Calu3 (cell line): ENCODE measurements at regions not wholly inside any gene's neighbourhood (a gene's known extent, or its start where the extent isn't known, plus 50 kb on each side); places are given as distances from the start of the nearest gene placed in this dataset.

ENCODE experiments used
- BruUV-seq: library from RNA; stranded (reverse); fragments of 400-500 nt; replicated peaks from 2 replicates; lab custom pipeline; 2021; lab: Mats Ljungman, UMichigan
- CTCF ChIA-PET: fragments of 300-600 bp; sonication (Branson Sonifier 250); formaldehyde crosslinking; loops from one replicate; lab custom pipeline; 2022; ENCODE audit warnings: antibody characterized with exemption; lab: Charles Lee
- DNase-seq: peaks from one replicate; pipeline ENCODE4 v3.0.0; 2022
- H3K27ac Mint-ChIP-seq: one replicate; pipeline ENCODE4 v1.8.0; 2022; ENCODE audit warnings: mixed read lengths; ENCODE audit not compliant: unreplicated experiment
- H3K27me3 Mint-ChIP-seq: one replicate; pipeline ENCODE4 v1.8.0; 2022; ENCODE audit warnings: mixed read lengths; ENCODE audit not compliant: unreplicated experiment
- H3K36me3 Mint-ChIP-seq: one replicate; pipeline ENCODE4 v1.8.0; 2022; ENCODE audit warnings: mild to moderate bottlenecking, moderate library complexity, mixed read lengths; ENCODE audit not compliant: insufficient read depth, unreplicated experiment
- H3K4me1 Mint-ChIP-seq: one replicate; pipeline ENCODE4 v1.8.0; 2022; ENCODE audit warnings: mild to moderate bottlenecking, low read depth, mixed read lengths; ENCODE audit not compliant: unreplicated experiment
- H3K4me3 Mint-ChIP-seq: one replicate; pipeline ENCODE4 v1.8.0; 2022; ENCODE audit warnings: mild to moderate bottlenecking, low read depth, moderate library complexity, mixed read lengths; ENCODE audit not compliant: unreplicated experiment
- H3K9me3 Mint-ChIP-seq: one replicate; pipeline ENCODE4 v1.8.0; 2022; ENCODE audit warnings: low read depth, mixed read lengths; ENCODE audit not compliant: unreplicated experiment
- CTCF ChIP-seq: fragments of 200-600 bp; IDR thresholded peaks from one replicate; pipeline ENCODE4 v1.8.0; 2022; ENCODE audit warnings: antibody characterized with exemption; ENCODE audit not compliant: unreplicated experiment
- intact Hi-C: fragments of 100-400 bp; cut with micrococcal nuclease; formaldehyde crosslinking; loops from one replicate; pipeline ENCODE4 v1.10.0; 2022; ENCODE audit not compliant: unreplicated experiment

DNA sequence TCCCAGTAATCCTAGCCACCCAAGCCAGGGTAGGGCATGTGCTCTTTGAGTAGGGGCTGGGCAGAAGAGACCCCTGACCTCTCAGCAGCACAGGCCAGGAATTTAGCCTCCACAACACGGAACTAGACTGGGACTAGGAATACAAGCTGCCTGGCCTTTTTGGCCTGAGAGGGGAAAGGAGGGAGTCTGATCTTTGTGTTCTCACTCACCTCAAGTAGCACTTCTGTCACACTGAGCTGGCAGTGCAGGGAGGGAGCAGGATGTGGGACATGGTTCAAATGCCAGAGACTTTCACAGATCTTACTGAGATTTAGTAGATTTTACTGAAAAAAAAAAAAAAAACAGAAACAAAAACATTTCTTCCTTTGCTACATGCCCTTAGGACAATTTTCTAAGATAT is 395.2 kb downstream of the CMPK2 start:
- CTCF ChIA-PET: no interaction called here
- no peak overlapping the region for H3K27ac Mint-ChIP-seq
- no peaks in the 10 kb centered on the region for H3K27me3 Mint-ChIP-seq
- BruUV-seq: no TSS peak
- DNase-seq: no peak
- H3K4me1 Mint-ChIP-seq: no peaks in the 10 kb centered on the region
- peaks cover 9% of the 10 kb centered on the region for H3K9me3 Mint-ChIP-seq
- no peak overlapping the region for H3K4me3 Mint-ChIP-seq
- no peak for TF ChIP-seq CTCF
- no peaks in the 10 kb centered on the region for H3K36me3 Mint-ChIP-seq
- intact Hi-C loops: no loop called here

- peaks cover 6% of the 10 kb centered on the region for H3K27me3 Mint-ChIP-seq
- DNase-seq: no peak
- H3K27ac Mint-ChIP-seq: no peak overlapping the region
- CTCF ChIA-PET: no interaction called here
- no peak for TF ChIP-seq CTCF
- no peak overlapping the region for H3K4me3 Mint-ChIP-seq
- peaks cover 13% of the 10 kb centered on the region for H3K9me3 Mint-ChIP-seq
- no peaks in the 10 kb centered on the region for H3K36me3 Mint-ChIP-seq
- H3K4me1 Mint-ChIP-seq: no peaks in the 10 kb centered on the region
- intact Hi-C loops: no loop called here
- no TSS peak for BruUV-seq
These were observed 394.3 kb downstream of the CMPK2 start for GRCh38 chr2:6471419-6471818.

DNA sequence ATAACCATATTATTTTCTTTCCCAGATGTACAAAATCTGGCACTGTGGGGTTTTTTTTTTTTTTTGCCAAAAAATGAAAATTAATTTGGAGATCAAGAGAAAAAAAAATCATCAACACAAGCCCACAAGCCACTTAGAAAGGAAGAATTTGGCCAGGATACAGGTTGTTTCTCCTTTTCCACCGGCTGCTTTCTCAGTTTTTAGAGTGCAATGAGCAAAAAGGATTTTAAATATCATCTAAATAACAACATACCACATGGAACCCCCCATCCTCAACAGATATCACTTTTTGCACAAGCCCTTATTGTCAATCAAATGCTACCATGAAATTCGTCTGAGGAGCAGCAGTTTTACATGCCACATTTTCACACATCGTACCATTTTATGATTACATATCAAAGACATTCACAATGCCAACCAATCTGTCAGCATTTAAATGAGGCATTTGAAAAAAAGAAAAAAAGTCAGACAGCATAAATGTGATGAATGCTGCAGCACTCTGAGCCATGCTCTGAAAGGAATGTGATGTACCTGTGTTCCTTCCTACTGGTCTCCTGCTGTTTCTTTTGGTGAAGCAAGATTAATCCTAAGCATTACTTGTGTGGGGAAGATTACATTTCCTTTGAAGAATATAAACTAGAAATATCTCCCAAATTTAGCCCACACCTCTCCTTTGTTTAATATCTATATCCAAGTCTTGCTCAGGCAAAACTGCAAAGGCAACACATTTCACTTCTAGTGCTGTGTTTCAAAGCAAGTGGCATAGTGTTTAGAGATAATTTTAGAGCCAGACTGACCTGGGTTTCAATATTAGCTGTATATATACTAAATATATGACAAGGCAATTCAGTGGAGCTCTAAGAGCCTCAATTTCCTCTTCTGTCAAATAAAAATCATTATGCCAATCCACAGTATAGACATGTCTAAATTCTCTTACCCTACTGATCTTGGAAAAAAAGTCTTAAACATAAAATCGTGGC is 391.3 kb downstream of the CMPK2 start:
- H3K36me3 Mint-ChIP-seq: no peaks in the 10 kb centered on the region
- peaks cover 12% of the 10 kb centered on the region for H3K9me3 Mint-ChIP-seq
- CTCF ChIA-PET: no interaction called here
- intact Hi-C loops: no loop called here
- no peaks in the 10 kb centered on the region for H3K4me1 Mint-ChIP-seq
- no peak overlapping the region for H3K4me3 Mint-ChIP-seq
- DNase-seq: no peak
- no TSS peak for BruUV-seq
- no peak for TF ChIP-seq CTCF
- no peak overlapping the region for H3K27ac Mint-ChIP-seq
- H3K27me3 Mint-ChIP-seq: peaks cover 12% of the 10 kb centered on the region

- intact Hi-C loops: no loop called here
- peaks cover 18% of the 10 kb centered on the region for H3K9me3 Mint-ChIP-seq
- CTCF ChIA-PET: no interaction called here
- no TSS peak for BruUV-seq
- no peak for TF ChIP-seq CTCF
- DNase-seq: no peak
- H3K4me1 Mint-ChIP-seq: no peaks in the 10 kb centered on the region
- H3K4me3 Mint-ChIP-seq: no peak overlapping the region
- peaks cover 12% of the 10 kb centered on the region for H3K27me3 Mint-ChIP-seq
- no peak overlapping the region for H3K27ac Mint-ChIP-seq
- H3K36me3 Mint-ChIP-seq: no peaks in the 10 kb centered on the region
These were observed 390.4 kb downstream of the CMPK2 start for GRCh38 chr2:6475155-6475940.
